ENCODE measurements at regions not wholly inside any gene's neighbourhood (a gene's known extent, or its start where the extent isn't known, plus 50 kb on each side); places are given as distances from the start of the nearest gene placed in this dataset.

GRCh38 chr6:100135977-100136376 lies 142.0 kb upstream of the MCHR2 start:
- no peak overlapping the region for H3K27ac ChIP-seq
- no peak for FAIRE-seq
- WGBS, 2 donors, result 90 to 91% methylated on average over 21 of the region's 21 CpGs

GRCh38 chr6:100134703-100135102 lies 140.7 kb upstream of the MCHR2 start:
- no peak for DNase-seq
- TF ChIP-seq, protein P1, sequence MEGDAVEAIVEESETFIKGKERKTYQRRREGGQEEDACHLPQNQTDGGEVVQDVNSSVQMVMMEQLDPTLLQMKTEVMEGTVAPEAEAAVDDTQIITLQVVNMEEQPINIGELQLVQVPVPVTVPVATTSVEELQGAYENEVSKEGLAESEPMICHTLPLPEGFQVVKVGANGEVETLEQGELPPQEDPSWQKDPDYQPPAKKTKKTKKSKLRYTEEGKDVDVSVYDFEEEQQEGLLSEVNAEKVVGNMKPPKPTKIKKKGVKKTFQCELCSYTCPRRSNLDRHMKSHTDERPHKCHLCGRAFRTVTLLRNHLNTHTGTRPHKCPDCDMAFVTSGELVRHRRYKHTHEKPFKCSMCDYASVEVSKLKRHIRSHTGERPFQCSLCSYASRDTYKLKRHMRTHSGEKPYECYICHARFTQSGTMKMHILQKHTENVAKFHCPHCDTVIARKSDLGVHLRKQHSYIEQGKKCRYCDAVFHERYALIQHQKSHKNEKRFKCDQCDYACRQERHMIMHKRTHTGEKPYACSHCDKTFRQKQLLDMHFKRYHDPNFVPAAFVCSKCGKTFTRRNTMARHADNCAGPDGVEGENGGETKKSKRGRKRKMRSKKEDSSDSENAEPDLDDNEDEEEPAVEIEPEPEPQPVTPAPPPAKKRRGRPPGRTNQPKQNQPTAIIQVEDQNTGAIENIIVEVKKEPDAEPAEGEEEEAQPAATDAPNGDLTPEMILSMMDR (IDR thresholded peaks at IDR 0.05), result no peak
- 85 to 87% methylated on average over 1 to 2 of the region's 2 CpGs for WGBS, 2 donors
- peaks cover 0 to 5% (median 0%) of the 10 kb centered on the region in 4 donors for H3K9me3 ChIP-seq
- FAIRE-seq, result no peak
- H3K4me1 ChIP-seq, result no peaks in the 10 kb centered on the region
- intact Hi-C loops (cut with DNase I), result no loop called here
- H3K27ac ChIP-seq, result no peak overlapping the region
- H3K36me3 ChIP-seq, result no peaks in the 10 kb centered on the region
- H3K4me3 ChIP-seq, result no peak overlapping the region
- H3K27me3 ChIP-seq, result no peaks in the 10 kb centered on the region
- ATAC-seq, result no peak

More at GRCh38 chr6:100135977-100136376, 142.0 kb upstream of the MCHR2 start:
- Histone ChIP-seq H3K9me3 (peaks cover 0 to 2% (median 0%) of the 10 kb centered on the region in 4 donors), H3K27me3 (no peaks in the 10 kb centered on the region), H3K4me3 (no peak overlapping the region), H3K36me3 (no peaks in the 10 kb centered on the region), H3K4me1 (no peaks in the 10 kb centered on the region)
- ATAC-seq (no peak), DNase-seq (no peak)
- TF ChIP-seq, protein P1 (IDR thresholded peaks at IDR 0.05), result no peak
- intact Hi-C loops (cut with DNase I), result no loop called here

DNA sequence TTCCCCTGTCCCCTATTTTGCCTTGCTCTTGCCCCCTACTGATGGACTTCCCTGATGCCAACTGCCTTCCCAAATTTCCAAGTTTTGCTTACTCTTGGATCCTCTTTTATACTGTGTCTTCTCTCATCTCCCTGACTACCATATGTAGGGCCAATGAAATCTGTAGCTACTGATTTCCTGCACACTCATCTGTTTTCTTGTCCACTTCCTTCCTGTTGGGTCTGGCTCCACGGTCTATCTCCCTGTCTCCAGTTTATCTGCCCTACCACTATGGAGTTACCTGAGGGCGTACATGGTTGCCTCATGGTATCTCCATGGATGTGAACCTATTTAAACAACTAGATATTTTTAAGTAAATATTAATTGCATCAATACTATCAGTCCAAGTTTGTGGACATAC lies 140.3 kb upstream of the MCHR2 start:
- intact Hi-C loops (cut with DNase I), result no loop called here
- H3K27ac ChIP-seq, result no peak overlapping the region
- H3K27me3 ChIP-seq, result no peaks in the 10 kb centered on the region
- peaks cover 0 to 5% (median 0%) of the 10 kb centered on the region in 4 donors for H3K9me3 ChIP-seq
- TF ChIP-seq, protein P1 (IDR thresholded peaks at IDR 0.05), result no peak
- FAIRE-seq, result no peak
- DNase-seq, result no peak
- no peak for ATAC-seq
- 65 to 68% methylated on average over 2 of the region's 2 CpGs for WGBS, 2 donors
- H3K36me3 ChIP-seq, result no peaks in the 10 kb centered on the region
- no peak overlapping the region for H3K4me3 ChIP-seq
- H3K4me1 ChIP-seq, result no peaks in the 10 kb centered on the region

GRCh38 chr6:100132005-100132404 lies 138.0 kb upstream of the MCHR2 start:
- H3K4me1 ChIP-seq, result no peaks in the 10 kb centered on the region
- H3K9me3 ChIP-seq, result peaks cover 0 to 5% (median 0%) of the 10 kb centered on the region in 4 donors
- FAIRE-seq (no peak), ATAC-seq (no peak), DNase-seq (no peak)
- H3K36me3 ChIP-seq, result no peaks in the 10 kb centered on the region
- intact Hi-C loops (cut with DNase I), result no loop called here
- TF ChIP-seq, protein P1 (IDR thresholded peaks at IDR 0.05), result no peak
- H3K27ac ChIP-seq, result no peak overlapping the region
- no peak overlapping the region for H3K4me3 ChIP-seq
- H3K27me3 ChIP-seq, result no peaks in the 10 kb centered on the region

DNA sequence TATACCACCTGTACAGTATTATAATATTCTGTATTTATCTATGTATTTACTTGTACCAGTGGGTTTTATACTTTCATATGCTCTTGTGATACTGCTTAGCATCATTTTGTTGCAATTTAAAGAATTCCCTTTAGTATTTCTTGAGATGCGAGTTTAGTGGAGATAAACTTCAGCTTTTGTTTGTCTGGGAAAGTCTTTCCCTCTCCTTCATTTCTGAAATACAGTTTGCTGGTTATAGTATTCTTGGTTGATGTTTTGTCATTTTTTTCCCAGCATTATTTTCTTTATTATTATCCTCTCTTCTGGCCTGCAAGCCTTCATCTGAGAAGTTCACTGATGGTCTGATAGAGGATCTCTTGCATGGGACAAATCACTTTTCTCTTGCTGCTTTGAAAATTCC lies 136.6 kb upstream of the MCHR2 start:
- H3K9me3 ChIP-seq, result peaks cover 0 to 5% (median 0%) of the 10 kb centered on the region in 4 donors
- H3K4me1 ChIP-seq, result no peaks in the 10 kb centered on the region
- 79 to 94% methylated on average over 1 of the region's 1 CpG for WGBS, 2 donors
- no peak for FAIRE-seq
- H3K36me3 ChIP-seq, result no peaks in the 10 kb centered on the region
- intact Hi-C loops (cut with DNase I), result no loop called here
- H3K27ac ChIP-seq, result no peak overlapping the region
- no peak for DNase-seq
- ATAC-seq, result no peak
- H3K4me3 ChIP-seq, result no peak overlapping the region
- H3K27me3 ChIP-seq, result no peaks in the 10 kb centered on the region
- TF ChIP-seq, protein P1 (IDR thresholded peaks at IDR 0.05), result no peak
